Chondrocyte (in vitro differentiated cells): ENCODE measurements at regions not wholly inside any gene's neighbourhood (a gene's known extent, or its start where the extent isn't known, plus 50 kb on each side); places are given as distances from the start of the nearest gene placed in this dataset.

ENCODE experiments used
- DNase-seq: peaks from one replicate; pipeline ENCODE4 v3.0.0; 2021; ENCODE audit warnings: mixed read lengths, low spot score
- H3K27ac Mint-ChIP-seq: one replicate; pipeline ENCODE4 v1.8.0; 2021; ENCODE audit warnings: mild to moderate bottlenecking, moderate library complexity, mixed read lengths; ENCODE audit not compliant: unreplicated experiment
- H3K27me3 Mint-ChIP-seq: 2 replicates; pipeline ENCODE4 v1.8.0; 2021; ENCODE audit warnings: low read depth, mixed read lengths
- H3K36me3 Mint-ChIP-seq: 2 replicates; pipeline ENCODE4 v1.8.0; 2021; ENCODE audit warnings: low read depth, mixed read lengths
- H3K4me1 Mint-ChIP-seq: 2 replicates; pipeline ENCODE4 v1.8.0; 2021; ENCODE audit warnings: low read depth, mild to moderate bottlenecking, mixed read lengths
- H3K4me3 Mint-ChIP-seq: one replicate; pipeline ENCODE4 v1.8.0; 2021; ENCODE audit warnings: mild to moderate bottlenecking, moderate library complexity, mixed read lengths; ENCODE audit not compliant: unreplicated experiment
- H3K9me3 Mint-ChIP-seq: 2 replicates; pipeline ENCODE4 v1.8.0; 2021; ENCODE audit warnings: low read depth, mixed read lengths
- CTCF ChIP-seq: fragments of 200-600 bp; sonication (generic); IDR thresholded peaks from 2 replicates; pipeline ENCODE4 v1.5.0; 2021; ENCODE audit warnings: antibody characterized with exemption, mild to moderate bottlenecking, moderate library complexity

GRCh38 chr12:24750263-24750662 lies 198.6 kb downstream of the BCAT1 start:
- TF ChIP-seq CTCF = no peak
- Mint-ChIP-seq H3K27ac (peak overlapping the region; percentile 49), H3K9me3 (no peaks in the 10 kb centered on the region), H3K4me1 (peaks cover 66% of the 10 kb centered on the region), H3K36me3 (no peaks in the 10 kb centered on the region), H3K27me3 (no peaks in the 10 kb centered on the region), H3K4me3 (no peak overlapping the region)
- no peak for DNase-seq

GRCh38 chr12:24749171-24749570 lies 199.7 kb downstream of the BCAT1 start:
- peaks cover 68% of the 10 kb centered on the region for H3K4me1 Mint-ChIP-seq
- H3K27me3 Mint-ChIP-seq = no peaks in the 10 kb centered on the region
- no peak overlapping the region for H3K27ac Mint-ChIP-seq
- TF ChIP-seq CTCF = no peak
- DNase-seq = no peak
- H3K9me3 Mint-ChIP-seq = no peaks in the 10 kb centered on the region
- H3K4me3 Mint-ChIP-seq = no peak overlapping the region
- H3K36me3 Mint-ChIP-seq = no peaks in the 10 kb centered on the region

GRCh38 chr12:24748326-24748725 lies 200.6 kb downstream of the BCAT1 start:
- H3K9me3 Mint-ChIP-seq = no peaks in the 10 kb centered on the region

GRCh38 chr12:24746864-24747263 lies 202.0 kb downstream of the BCAT1 start:
- DNase-seq = no peak
- H3K27ac Mint-ChIP-seq = no peak overlapping the region
- H3K27me3 Mint-ChIP-seq = no peaks in the 10 kb centered on the region
- no peak for TF ChIP-seq CTCF
- H3K4me1 Mint-ChIP-seq = peaks cover 67% of the 10 kb centered on the region
- no peaks in the 10 kb centered on the region for H3K9me3 Mint-ChIP-seq
- no peak overlapping the region for H3K4me3 Mint-ChIP-seq
- no peaks in the 10 kb centered on the region for H3K36me3 Mint-ChIP-seq

More at GRCh38 chr12:24748326-24748725, 200.6 kb downstream of the BCAT1 start:
- no peaks in the 10 kb centered on the region for H3K36me3 Mint-ChIP-seq
- TF ChIP-seq CTCF = no peak
- DNase-seq = no peak
- no peak overlapping the region for H3K4me3 Mint-ChIP-seq
- H3K4me1 Mint-ChIP-seq = peaks cover 74% of the 10 kb centered on the region
- H3K27me3 Mint-ChIP-seq = no peaks in the 10 kb centered on the region
- no peak overlapping the region for H3K27ac Mint-ChIP-seq

- no peaks in the 10 kb centered on the region for H3K9me3 Mint-ChIP-seq
- H3K4me1 Mint-ChIP-seq = peaks cover 59% of the 10 kb centered on the region
These were observed 202.8 kb downstream of the BCAT1 start for GRCh38 chr12:24746006-24746671.

More at GRCh38 chr12:24746006-24746671, 202.8 kb downstream of the BCAT1 start:
- H3K36me3 Mint-ChIP-seq = no peaks in the 10 kb centered on the region
- H3K27me3 Mint-ChIP-seq = no peaks in the 10 kb centered on the region
- TF ChIP-seq CTCF = no peak
- no peak overlapping the region for H3K27ac Mint-ChIP-seq
- H3K4me3 Mint-ChIP-seq = no peak overlapping the region
- no peak for DNase-seq
